Testis (tissue), 2 donors: ENCODE measurements at regions not wholly inside any gene's neighbourhood (a gene's known extent, or its start where the extent isn't known, plus 50 kb on each side); places are given as distances from the start of the nearest gene placed in this dataset.

Source experiments
- DNase-seq: peaks from one replicate; pipeline ENCODE4 v3.0.0-alpha.2; 2019
- H3K27ac ChIP-seq, 2 donors: fragments of 200-600 bp; sonication (generic); one replicate each; pipeline ENCODE4 v1.5.1; 2019
- H3K27me3 ChIP-seq: fragments of 200-600 bp; sonication (generic); one replicate; pipeline ENCODE4 v1.5.1; 2019
- H3K36me3 ChIP-seq: fragments of 200-600 bp; sonication (generic); one replicate; pipeline ENCODE4 v1.5.1; 2017; ENCODE audit warnings: low read depth; ENCODE audit errors: missing control alignments
- H3K4me1 ChIP-seq: fragments of 200-600 bp; sonication (generic); one replicate; pipeline ENCODE4 v1.5.1; 2019
- H3K4me3 ChIP-seq, 2 donors: fragments of 200-600 bp; sonication (generic); one replicate each; pipeline ENCODE4 v1.5.1; 2017 to 2019
- H3K9me3 ChIP-seq: fragments of 200-600 bp; sonication (generic); one replicate; pipeline ENCODE4 v1.5.1; 2017
- POLR2A ChIP-seq: fragments of 450-650 bp; IDR thresholded peaks from one replicate; pipeline ENCODE4 v1.6.1; 2017; ENCODE audit warnings: antibody characterized with exemption, mild to moderate bottlenecking, moderate library complexity
- WGBS, 2 donors: methylation state at CpG; one replicate each; pipeline ENCODE4 v1.1.5; 2018; 5-methylcytosine and 5-hydroxymethylcytosine counted together
- intact Hi-C: fragments of 100-400 bp; cut with DNase I; formaldehyde crosslinking; loops from one replicate; pipeline ENCODE4 v1.15.1; 2023; ENCODE audit warnings: low total_unique reads
- TF ChIP-seq, protein P1 (sequence below), 3 experiments: fragments of 450-650 bp in 2 of 3; fragments of 200-600 bp in 1 of 3; sonication (generic) in 1 of 3; IDR thresholded peaks; one replicate each; pipeline ENCODE4 v1.5.1; 2016 to 2019; ENCODE audit warnings: antibody characterized with exemption in 3 of 3, mild to moderate bottlenecking in 2 of 3, moderate library complexity in 1 of 3

- no peak overlapping the region for H3K4me3 ChIP-seq
- no peaks in the 10 kb centered on the region for H3K9me3 ChIP-seq
- no peaks in the 10 kb centered on the region for H3K4me1 ChIP-seq
- no peak overlapping the region for H3K27ac ChIP-seq
- no peaks in the 10 kb centered on the region for H3K27me3 ChIP-seq
- intact Hi-C loops, result no loop called here
- 78% methylated on average over 9 of the region's 9 CpGs for WGBS, 2 donors
- TF ChIP-seq, protein P1, sequence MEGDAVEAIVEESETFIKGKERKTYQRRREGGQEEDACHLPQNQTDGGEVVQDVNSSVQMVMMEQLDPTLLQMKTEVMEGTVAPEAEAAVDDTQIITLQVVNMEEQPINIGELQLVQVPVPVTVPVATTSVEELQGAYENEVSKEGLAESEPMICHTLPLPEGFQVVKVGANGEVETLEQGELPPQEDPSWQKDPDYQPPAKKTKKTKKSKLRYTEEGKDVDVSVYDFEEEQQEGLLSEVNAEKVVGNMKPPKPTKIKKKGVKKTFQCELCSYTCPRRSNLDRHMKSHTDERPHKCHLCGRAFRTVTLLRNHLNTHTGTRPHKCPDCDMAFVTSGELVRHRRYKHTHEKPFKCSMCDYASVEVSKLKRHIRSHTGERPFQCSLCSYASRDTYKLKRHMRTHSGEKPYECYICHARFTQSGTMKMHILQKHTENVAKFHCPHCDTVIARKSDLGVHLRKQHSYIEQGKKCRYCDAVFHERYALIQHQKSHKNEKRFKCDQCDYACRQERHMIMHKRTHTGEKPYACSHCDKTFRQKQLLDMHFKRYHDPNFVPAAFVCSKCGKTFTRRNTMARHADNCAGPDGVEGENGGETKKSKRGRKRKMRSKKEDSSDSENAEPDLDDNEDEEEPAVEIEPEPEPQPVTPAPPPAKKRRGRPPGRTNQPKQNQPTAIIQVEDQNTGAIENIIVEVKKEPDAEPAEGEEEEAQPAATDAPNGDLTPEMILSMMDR (IDR thresholded peaks at IDR 0.05), result no peak
- no peak for TF ChIP-seq POLR2A
- H3K36me3 ChIP-seq, result no peaks in the 10 kb centered on the region
- no peak for DNase-seq
Observed at GRCh38 chr11:134911514-134912180, 499.6 kb upstream of the B3GAT1 start.

DNA sequence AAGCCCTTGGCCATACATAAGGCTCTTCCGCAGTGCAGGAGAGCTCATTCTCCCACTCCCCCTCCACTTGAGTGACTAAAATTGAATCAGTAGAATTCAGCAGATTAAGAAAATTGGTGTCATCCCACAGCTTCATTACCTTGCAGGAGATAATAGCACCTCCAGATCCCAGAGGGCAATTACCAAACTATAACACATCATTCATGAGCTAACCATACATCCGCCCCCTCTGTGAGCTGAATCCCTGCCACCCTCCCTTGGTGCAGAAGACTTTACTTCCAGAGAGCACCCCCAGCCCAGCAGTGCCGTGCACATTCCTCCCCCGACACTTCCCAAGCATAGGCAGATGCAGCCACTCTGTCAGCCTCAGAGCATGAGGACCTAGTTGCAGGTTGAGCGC, 496.5 kb upstream of the B3GAT1 start:
- no peak for DNase-seq
- WGBS, 2 donors, result 79% methylated on average over 5 of the region's 5 CpGs
- intact Hi-C loops, result no loop called here
- Histone ChIP-seq H3K4me1 (no peaks in the 10 kb centered on the region), H3K27me3 (no peaks in the 10 kb centered on the region), H3K27ac (no peak overlapping the region), H3K36me3 (no peaks in the 10 kb centered on the region), H3K4me3 (no peak overlapping the region), H3K9me3 (no peaks in the 10 kb centered on the region)
- TF ChIP-seq POLR2A, result no peak
- TF ChIP-seq, protein P1 (IDR thresholded peaks at IDR 0.05), result no peak

GRCh38 chr11:134907636-134908035, 495.6 kb upstream of the B3GAT1 start:
- no peak overlapping the region for H3K4me3 ChIP-seq
- no peak overlapping the region for H3K27ac ChIP-seq
- intact Hi-C loops, result no loop called here
- 86 to 90% methylated on average over 4 to 5 of the region's 5 CpGs for WGBS, 2 donors
- no peak for DNase-seq
- H3K9me3 ChIP-seq, result no peaks in the 10 kb centered on the region
- H3K4me1 ChIP-seq, result no peaks in the 10 kb centered on the region
- no peak for TF ChIP-seq POLR2A
- TF ChIP-seq, protein P1 (IDR thresholded peaks at IDR 0.05), result no peak
- H3K27me3 ChIP-seq, result no peaks in the 10 kb centered on the region
- H3K36me3 ChIP-seq, result no peaks in the 10 kb centered on the region

- H3K4me3 ChIP-seq, result no peak overlapping the region
- intact Hi-C loops, result no loop called here
- TF ChIP-seq, protein P1 (IDR thresholded peaks at IDR 0.05), result no peak
- no peaks in the 10 kb centered on the region for H3K27me3 ChIP-seq
- no peak overlapping the region for H3K27ac ChIP-seq
- no peaks in the 10 kb centered on the region for H3K36me3 ChIP-seq
- H3K4me1 ChIP-seq, result no peaks in the 10 kb centered on the region
- WGBS, 2 donors, result 65 to 69% methylated on average over 19 of the region's 19 CpGs
- no peak for DNase-seq
- no peaks in the 10 kb centered on the region for H3K9me3 ChIP-seq
Observed at GRCh38 chr11:134906356-134906955, 494.4 kb upstream of the B3GAT1 start.

GRCh38 chr11:134905928-134906327, 493.9 kb upstream of the B3GAT1 start:
- Histone ChIP-seq H3K9me3 (no peaks in the 10 kb centered on the region), H3K4me3 (no peak overlapping the region), H3K4me1 (no peaks in the 10 kb centered on the region), H3K27ac (no peak overlapping the region), H3K27me3 (no peaks in the 10 kb centered on the region), H3K36me3 (no peaks in the 10 kb centered on the region)
- no peak for TF ChIP-seq POLR2A
- 21 to 29% methylated on average over 10 to 14 of the region's 14 CpGs for WGBS, 2 donors
- no peak for DNase-seq
- intact Hi-C loops, result no loop called here
